ENCODE measurements at regions not wholly inside any gene's neighbourhood (a gene's known extent, or its start where the extent isn't known, plus 50 kb on each side); places are given as distances from the start of the nearest gene placed in this dataset.

GRCh38 chr1:87760654-87761053 lies 432.0 kb downstream of the LMO4 start:
- DNase-seq: no peak
- no peak for ATAC-seq
- no peak for TF ChIP-seq CTCF (IDR thresholded peaks at IDR 0.05 in 4 of 5, conservative IDR thresholded peaks at IDR 0.05 in 1 of 5)
- TF ChIP-seq POLR2A (IDR thresholded peaks at IDR 0.05): no peak
- Histone ChIP-seq H3K27me3 (no peaks in the 10 kb centered on the region), H3K27ac (no peak overlapping the region), H3K4me1 (no peaks in the 10 kb centered on the region), H3K4me3 (no peak overlapping the region), H3K9me3 (no peaks in the 10 kb centered on the region), H3K36me3 (no peaks in the 10 kb centered on the region)
- in situ Hi-C loops (cut with MboI; ENCODE audit: low sequenced_read_pairs in 4 of 4) (no loop called here), intact Hi-C loops (cut with DNase I; ENCODE audit: low total_unique reads) (no loop called here)

- TF ChIP-seq POLR2A (IDR thresholded peaks at IDR 0.05) (no peak), CTCF (IDR thresholded peaks at IDR 0.05 in 4 of 5, conservative IDR thresholded peaks at IDR 0.05 in 1 of 5) (no peak)
- DNase-seq (no peak), ATAC-seq (no peak)
- no peaks in the 10 kb centered on the region for H3K36me3 ChIP-seq
- intact Hi-C loops (cut with DNase I; ENCODE audit: low total_unique reads): no loop called here
- H3K27me3 ChIP-seq: no peaks in the 10 kb centered on the region
- H3K4me3 ChIP-seq: no peak overlapping the region
- in situ Hi-C loops (cut with MboI; ENCODE audit: low sequenced_read_pairs in 4 of 4): no loop called here
- H3K4me1 ChIP-seq: no peaks in the 10 kb centered on the region
- no peak overlapping the region for H3K27ac ChIP-seq
- H3K9me3 ChIP-seq: no peaks in the 10 kb centered on the region
Observed at GRCh38 chr1:87763483-87763882, 434.8 kb downstream of the LMO4 start.

- in situ Hi-C loops (cut with MboI; ENCODE audit: low sequenced_read_pairs in 4 of 4) (no loop called here), intact Hi-C loops (cut with DNase I; ENCODE audit: low total_unique reads) (no loop called here)
- Histone ChIP-seq H3K27ac (no peak overlapping the region), H3K4me1 (no peaks in the 10 kb centered on the region), H3K9me3 (no peaks in the 10 kb centered on the region), H3K4me3 (no peak overlapping the region), H3K27me3 (no peaks in the 10 kb centered on the region), H3K36me3 (no peaks in the 10 kb centered on the region)
- ATAC-seq: no peak
- DNase-seq: no peak
- TF ChIP-seq CTCF (IDR thresholded peaks at IDR 0.05 in 4 of 5, conservative IDR thresholded peaks at IDR 0.05 in 1 of 5) (no peak), POLR2A (IDR thresholded peaks at IDR 0.05) (no peak)
Observed at GRCh38 chr1:87765057-87765680, 436.5 kb downstream of the LMO4 start.

GRCh38 chr1:87765681-87766070 lies 437.0 kb downstream of the LMO4 start:
- DNase-seq (no peak), ATAC-seq (no peak)
- Histone ChIP-seq H3K4me1 (no peaks in the 10 kb centered on the region), H3K9me3 (no peaks in the 10 kb centered on the region), H3K4me3 (no peak overlapping the region), H3K27me3 (no peaks in the 10 kb centered on the region), H3K27ac (no peak overlapping the region), H3K36me3 (no peaks in the 10 kb centered on the region)
- TF ChIP-seq CTCF (IDR thresholded peaks at IDR 0.05 in 4 of 5, conservative IDR thresholded peaks at IDR 0.05 in 1 of 5): no peak
- TF ChIP-seq POLR2A (IDR thresholded peaks at IDR 0.05): no peak
- intact Hi-C loops (cut with DNase I; ENCODE audit: low total_unique reads): no loop called here
- in situ Hi-C loops (cut with MboI; ENCODE audit: low sequenced_read_pairs in 4 of 4): no loop called here

GRCh38 chr1:87766737-87767136 lies 438.1 kb downstream of the LMO4 start:
- intact Hi-C loops (cut with DNase I; ENCODE audit: low total_unique reads): no loop called here
- TF ChIP-seq POLR2A (IDR thresholded peaks at IDR 0.05) (no peak), CTCF (IDR thresholded peaks at IDR 0.05 in 4 of 5, conservative IDR thresholded peaks at IDR 0.05 in 1 of 5) (no peak)
- H3K4me1 ChIP-seq: no peaks in the 10 kb centered on the region
- no peaks in the 10 kb centered on the region for H3K27me3 ChIP-seq
- no peak overlapping the region for H3K4me3 ChIP-seq
- H3K9me3 ChIP-seq: no peaks in the 10 kb centered on the region
- DNase-seq: no peak
- H3K27ac ChIP-seq: no peak overlapping the region
- ATAC-seq: no peak
- in situ Hi-C loops (cut with MboI; ENCODE audit: low sequenced_read_pairs in 4 of 4): no loop called here
- no peaks in the 10 kb centered on the region for H3K36me3 ChIP-seq

Measured in gastrocnemius medialis (tissue), 4 donors.